GM15510 (cell line): ENCODE measurements at regions not wholly inside any gene's neighbourhood (a gene's known extent, or its start where the extent isn't known, plus 50 kb on each side); places are given as distances from the start of the nearest gene placed in this dataset.

Source experiments
- POLR2A ChIP-seq: IDR thresholded peaks from 3 replicates; pipeline ENCODE4 v1.6.1; 2011; ENCODE audit warnings: borderline replicate concordance; ENCODE audit not compliant: insufficient read length; ENCODE audit errors: extremely low read depth

DNA sequence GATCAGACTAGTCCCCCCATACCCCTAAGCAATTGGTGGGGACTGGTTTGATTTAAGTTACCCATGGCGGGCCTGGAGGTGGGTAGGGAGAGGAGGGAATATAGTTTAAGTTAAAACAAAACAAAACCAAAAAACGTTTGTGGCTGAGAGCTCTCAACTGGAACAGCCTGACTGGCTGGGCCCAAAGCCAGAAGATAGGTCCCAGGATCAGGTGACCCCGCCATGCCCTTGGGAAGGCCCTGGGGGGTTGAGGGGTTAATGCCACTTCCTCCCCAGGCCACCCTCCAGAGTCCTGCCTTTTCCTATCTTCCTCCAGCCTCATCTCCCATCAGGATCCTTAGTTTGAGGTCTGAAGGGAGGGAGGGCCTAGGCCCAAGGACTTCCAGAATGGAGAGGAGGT lies 82.3 kb upstream of the LHX1 start:
- TF ChIP-seq POLR2A, result no peak

DNA sequence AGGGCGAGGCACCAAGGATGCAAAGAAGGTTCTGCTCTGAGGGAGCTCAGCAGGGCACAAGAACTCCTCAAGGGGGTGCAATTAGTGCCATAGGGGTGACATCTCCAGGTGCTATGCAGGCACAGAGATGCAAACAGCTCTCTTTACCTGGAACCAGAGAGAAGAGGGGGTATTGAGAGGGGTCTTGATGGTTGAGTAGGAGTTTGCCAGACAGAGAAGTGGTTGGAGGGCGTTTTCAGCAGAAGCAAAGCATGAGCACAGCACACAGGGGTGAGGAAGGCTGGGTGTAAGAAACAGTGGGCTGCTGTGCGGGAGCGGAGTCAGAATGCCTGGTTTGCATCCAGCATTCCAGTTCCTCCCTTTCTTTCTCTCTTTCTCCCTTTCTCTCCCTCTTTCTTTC lies 81.8 kb upstream of the LHX1 start:
- TF ChIP-seq POLR2A, result no peak

DNA sequence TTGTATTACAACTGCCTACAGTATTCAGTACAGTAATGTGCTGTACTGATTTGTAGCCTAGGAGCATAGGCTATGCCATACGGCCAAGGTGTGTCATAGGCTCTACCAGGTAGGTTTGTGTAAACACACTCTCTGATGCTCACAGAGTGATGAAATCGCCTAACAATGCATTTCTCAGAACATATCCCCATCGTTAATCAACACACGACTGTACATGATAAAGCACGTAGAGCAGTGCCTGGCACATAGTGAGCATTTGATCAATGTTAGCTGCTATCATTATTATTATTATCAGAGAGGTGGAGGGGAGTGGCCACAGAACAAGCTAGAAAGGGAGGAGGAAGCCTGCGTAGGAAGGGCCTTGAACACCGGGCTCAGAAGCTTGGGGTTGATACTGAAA lies 81.1 kb upstream of the LHX1 start:
- no peak for TF ChIP-seq POLR2A

DNA sequence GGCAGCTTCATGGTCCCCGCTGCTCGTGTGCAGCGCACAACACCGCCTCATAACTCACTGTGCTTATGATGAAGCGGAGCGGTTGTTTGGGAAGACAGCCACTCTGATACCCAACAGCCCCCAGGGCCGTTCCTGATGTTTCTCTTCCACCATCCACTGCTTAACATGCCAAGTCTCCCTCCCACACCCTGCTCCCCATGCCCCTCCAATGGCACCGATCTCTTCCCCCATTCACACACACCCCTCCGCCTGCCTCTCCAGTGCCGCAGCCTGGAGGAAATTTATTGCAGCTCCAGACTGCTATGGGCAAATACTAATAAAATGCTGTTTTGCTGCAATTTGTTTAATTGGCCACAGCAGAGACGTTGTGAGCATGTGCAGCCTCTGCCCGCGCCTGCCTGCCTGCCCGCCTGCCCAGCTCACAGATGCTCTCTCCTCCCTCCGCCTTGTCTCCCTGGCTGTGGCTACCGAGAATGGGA lies 80.3 kb upstream of the LHX1 start:
- no peak for TF ChIP-seq POLR2A

DNA sequence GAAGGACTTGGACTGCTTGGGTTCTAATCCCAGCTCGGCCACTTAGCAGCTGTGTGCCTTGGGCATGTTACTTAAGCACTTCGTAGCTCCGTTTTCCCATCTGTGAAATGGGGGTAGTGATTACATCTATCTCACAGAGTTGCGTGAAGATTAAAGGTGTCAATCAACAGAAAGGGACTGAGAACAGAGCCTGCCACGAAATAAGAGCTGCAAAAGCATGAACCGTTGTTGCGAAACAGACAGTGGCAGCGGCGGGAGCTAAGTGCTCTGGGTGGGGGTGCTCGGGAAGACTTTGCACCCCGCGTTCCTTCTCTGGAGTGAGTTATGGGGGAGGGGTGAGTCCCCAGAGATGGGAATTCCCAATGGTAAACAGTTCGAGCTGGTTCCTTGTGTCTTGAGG lies 79.6 kb upstream of the LHX1 start:
- TF ChIP-seq POLR2A, result no peak

DNA sequence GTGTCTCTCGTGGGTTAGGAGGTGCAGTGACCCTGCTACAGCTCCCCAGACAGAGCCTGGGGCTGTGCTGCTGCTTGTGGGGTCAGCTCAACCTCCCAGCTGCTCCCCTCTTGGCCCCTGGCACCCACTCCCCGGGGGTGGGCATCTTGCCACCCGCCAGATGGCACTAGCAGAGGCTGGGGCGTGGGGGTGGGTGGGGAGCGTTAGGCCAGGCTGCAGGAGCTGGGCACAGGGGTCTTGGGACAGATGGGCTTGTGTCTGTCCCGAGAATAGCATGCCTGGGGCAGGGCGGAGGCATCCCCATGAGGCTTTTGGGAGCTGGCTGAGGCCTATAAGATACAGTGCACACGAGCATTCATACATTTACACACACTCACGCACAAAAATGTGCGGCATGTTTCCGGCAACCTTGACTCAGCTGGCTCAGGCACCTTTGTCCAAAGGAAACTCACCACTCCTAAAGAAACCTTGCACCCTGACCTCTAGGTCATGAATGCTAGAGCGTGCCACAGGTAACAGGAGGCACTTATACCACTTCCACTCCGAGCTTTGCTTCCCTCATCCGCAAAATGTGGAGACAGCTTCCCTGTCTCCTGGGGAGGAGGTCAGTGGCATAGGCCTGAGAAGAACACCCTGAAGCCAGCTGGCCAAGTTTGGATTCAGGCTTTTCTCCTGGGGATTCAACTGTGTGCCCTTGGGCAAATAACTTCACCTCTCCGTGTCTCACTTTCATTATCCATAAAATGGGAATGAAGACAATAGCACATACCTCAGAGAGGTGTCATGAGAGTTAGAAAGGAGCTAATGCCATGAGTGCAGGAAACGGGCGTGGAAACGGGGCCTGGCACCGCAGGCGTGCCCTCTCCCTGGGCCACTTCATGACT lies 78.9 kb upstream of the LHX1 start:
- TF ChIP-seq POLR2A, result no peak

DNA sequence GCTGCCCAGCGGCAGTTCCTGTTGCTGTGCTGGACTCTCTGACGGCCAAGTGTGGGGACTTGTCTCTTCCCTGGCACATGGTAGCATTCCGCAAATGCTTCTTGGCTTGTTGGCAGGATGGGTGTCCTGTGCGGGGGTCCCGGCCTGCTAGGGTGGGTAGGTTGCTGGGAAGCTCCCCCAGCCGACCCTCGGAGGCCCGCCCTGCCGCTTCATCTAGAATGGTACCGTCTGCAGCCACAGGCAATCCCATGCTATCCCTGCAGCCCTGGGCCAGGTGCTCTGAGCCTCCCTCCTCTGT lies 78.3 kb upstream of the LHX1 start:
- no peak for TF ChIP-seq POLR2A

DNA sequence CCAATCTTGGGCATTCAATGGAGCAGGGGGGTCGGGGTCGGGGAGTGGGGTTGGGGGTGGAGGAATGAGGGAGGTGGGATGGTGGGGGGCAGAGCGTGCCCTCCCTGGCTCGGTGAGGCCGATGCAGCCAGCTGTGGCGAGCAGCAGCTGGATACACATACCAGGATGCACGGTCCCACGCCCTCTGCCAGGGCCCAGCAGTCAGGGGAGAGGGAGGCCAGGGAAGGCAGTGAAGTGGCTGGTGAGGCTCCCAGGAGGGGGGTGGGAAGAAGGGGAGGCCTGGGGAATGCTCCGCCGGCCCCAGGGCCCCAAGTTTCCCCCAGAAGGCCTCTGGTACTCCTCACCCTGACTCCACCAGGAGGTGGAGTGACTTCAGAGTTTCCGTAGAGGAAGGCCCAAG lies 77.6 kb upstream of the LHX1 start:
- TF ChIP-seq POLR2A, result no peak

DNA sequence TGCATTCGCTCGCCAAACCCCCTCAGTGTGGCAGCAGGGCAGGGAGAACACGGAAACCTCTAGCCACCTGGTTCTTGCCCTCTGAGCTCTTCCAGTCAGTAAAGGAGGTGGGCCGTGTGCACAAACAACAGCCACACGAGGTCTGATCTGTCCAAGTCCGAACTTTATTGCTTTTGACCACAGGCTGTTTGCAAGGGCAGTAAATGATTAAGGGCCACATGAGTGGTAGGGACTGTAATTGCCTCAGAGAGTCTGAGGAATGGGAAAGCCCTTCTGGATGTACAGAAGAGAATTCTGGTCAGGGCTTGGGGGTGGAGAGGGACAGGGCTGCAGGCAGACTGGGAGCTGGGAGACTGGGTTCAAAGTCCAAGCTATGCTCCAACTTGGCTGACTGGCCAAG lies 75.7 kb upstream of the LHX1 start:
- TF ChIP-seq POLR2A, result no peak

DNA sequence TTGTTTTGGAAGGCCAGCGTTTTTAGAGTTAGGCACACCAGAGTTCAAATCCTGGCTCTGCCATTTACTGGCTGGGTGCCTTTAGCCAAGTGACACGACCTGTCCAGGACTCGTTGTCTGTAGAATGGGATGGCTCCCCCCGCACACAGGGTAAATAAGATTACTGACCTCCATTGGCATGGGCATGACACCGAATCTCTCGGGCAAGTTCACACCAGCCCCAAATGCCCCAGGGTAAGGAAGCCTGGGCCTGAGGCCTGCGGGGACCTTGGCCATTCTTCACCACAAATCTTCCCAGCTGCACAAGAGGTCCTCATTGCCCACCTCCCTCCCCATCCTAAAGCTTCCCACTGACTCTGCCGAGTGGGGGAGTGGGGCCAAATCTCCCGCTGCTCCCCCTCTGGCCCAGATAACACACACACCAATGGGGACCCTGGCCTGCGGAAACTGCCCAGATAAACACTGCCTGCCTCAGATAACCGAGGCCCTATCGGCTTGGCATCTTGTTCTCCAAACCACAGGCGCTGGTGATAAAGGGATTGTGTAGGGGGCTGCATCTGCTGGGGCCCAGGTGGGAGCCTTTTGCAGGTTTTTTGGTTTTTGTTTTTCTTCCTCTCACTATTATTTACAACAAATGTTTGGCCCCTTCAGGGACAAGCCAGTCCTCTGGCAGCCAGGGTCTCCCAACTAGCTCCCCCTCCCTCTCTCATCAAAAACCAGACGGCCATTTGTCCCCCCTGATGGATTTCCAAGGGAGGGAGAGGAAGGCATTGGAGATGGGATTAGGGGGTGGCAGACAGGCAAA lies 75.0 kb upstream of the LHX1 start:
- TF ChIP-seq POLR2A, result no peak

DNA sequence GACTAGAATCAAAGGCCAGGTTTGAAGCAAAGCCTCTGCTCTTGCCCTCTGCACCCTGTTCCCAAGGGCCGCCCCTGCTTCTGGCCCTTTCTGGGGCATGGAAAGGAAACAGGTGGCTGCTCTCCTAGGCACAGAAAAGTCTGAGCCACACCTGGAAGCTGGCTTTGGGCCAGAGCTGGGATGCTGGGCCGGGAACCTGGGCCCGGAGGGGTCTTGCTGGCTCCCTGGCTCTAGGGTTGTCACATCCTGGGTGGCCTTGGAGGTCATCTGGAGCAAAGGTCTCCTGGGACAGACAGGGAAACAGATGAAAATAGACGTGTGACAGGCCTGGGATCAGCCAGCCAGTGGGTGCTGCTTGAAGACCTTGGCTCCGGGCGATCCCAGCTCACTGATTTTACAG lies 74.1 kb upstream of the LHX1 start:
- TF ChIP-seq POLR2A, result no peak

DNA sequence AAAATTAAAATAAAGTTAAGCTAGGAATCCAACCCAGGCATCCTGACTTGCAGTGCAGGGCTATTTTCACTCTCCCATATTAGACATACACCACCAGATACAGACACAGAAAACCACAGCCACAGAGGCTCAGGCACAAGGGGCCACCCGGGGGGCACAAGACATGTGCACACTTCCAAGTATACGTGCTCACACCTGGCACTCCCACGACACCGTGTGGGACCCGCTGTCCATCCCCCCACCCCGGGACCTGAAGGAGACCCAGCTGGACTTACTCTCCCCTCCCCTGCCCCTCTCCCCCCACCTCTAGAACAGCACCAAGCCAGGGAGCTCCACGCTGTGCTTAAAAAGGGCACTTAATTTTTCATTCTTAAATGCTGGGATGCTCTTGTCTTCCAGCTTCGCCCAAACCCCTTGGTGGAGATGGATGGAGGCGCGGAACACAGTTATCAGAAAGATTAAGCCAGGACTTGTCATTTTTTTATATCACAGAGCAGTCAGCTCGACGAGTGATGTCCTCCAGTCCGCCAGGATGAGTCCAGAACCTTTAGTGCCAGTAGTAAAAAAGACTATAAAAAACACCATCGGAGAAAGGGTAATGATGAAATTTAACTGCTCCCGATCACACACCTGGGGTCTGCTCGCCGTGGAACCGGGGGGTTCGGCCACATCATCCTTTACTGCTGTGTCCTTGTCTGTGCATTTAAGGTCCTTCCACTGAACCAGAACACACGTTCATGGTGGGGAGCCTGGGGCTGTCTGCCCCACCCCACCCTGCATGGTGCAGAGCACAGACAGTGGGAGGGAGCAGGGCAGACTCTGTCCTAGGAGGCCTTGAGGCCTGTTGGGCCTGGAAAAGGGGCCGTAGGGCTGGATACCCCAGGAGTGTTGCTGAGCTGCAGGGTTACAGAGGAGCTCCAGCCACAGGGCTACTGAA lies 73.3 kb upstream of the LHX1 start:
- no peak for TF ChIP-seq POLR2A

DNA sequence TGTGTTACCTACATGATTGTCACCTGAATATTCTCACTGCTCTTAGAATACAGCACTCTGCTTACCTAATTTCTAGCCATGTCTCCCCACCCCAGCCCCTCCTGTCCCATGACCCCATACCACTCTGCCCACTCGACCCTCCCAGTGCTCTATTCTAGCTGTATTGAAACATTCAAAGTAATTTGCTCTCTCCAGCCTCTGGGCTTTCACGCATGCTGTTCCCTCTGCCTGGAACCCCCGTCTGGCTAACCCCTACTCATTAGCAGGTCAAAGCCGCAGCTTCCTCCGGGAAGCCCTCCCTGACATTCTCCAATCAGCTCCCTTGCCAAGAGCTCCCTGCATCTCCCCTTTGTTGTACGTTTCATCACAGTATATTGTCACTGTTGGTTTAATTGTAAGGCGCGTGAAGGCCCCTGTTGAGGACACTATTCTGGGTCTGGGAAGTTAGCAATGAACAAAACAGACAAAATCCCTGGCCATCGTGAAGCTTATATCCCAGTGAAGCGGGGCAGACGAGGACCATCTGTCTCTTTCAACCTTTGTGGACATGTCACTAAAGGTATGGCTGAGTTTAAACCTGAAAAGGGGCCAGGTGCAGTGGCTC lies 72.3 kb upstream of the LHX1 start:
- no peak for TF ChIP-seq POLR2A

DNA sequence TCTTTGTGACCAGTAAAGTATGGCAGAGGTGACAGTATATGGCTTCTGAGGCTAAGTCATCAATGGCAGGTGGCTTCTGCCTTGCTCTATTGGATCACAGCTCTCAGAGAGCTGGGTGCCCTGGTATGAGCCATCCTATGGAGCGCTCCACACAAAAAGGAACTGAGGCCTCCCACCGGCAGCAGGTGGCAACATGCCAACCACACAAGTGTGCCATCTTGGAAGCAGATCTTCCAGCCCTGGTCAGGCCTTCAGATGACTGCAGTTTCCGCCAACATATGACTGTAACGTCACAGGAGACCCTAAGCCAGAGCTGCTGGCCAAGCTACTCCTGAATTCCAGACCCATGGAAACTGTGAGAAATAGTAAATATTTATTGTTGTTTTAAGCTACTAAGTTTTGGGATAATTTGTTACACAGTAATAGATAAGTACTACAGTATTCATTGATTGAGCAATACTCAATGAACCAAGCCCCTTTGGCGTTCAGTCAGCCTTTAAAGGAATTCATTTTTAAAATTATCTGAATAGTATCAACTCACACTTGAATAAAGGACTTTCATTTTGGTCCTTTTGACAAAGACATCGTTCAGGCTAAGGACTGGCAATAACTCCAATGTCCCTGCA lies 69.4 kb upstream of the LHX1 start:
- TF ChIP-seq POLR2A, result no peak

DNA sequence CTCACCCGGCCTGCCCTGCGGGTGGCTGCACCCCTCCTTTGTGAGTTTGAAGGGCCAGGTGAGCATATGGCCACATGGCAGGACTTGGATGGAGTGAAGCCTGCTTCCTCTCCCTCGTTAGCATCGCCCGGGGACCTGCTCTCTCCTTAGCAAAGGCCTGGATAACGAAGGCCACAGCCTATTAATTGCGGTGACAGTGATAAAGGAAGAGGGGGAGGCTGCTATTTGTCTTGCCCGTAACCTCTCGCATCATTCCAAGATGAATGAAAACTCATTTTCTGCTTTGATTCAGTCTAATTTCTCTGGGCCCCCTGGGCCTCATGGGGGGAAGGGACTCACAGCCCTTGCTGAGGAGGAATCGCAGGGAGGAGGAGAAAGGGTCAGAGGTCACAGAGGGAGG lies 68.5 kb upstream of the LHX1 start:
- no peak for TF ChIP-seq POLR2A

DNA sequence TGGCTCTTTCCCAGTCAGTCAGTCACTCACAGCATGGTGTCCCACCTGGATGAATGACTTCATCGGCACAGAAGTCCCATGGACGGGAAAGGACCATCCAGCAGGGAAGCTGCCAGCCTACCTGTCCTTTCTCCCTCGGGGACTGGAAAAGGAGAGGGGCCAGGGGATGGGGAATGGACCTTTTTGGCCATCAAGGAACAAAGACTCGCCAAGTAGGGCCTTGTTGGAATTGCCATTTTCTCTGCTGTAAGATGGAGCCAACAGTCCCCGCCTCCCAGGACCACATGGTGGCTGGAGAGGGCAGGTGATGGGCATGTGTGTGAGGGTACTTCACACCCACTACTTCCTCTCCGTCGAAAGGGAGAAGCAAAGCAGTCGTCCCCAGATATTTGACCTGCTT lies 67.8 kb upstream of the LHX1 start:
- TF ChIP-seq POLR2A, result no peak
